Tibial nerve (tissue), 4 donors: ENCODE measurements at regions not wholly inside any gene's neighbourhood (a gene's known extent, or its start where the extent isn't known, plus 50 kb on each side); places are given as distances from the start of the nearest gene placed in this dataset.

ENCODE experiments used
- DNase-seq, 2 donors: peaks; one replicate each; pipeline ENCODE4 v3.0.0-alpha.2; 2019; ENCODE audit warnings: low spot score in 2 of 2
- H3K27ac ChIP-seq, 4 donors: fragments of 200-600 bp; sonication (generic) in 3 of 4; one replicate each; pipeline ENCODE4 v1.5.1; 2017 to 2019; ENCODE audit warnings: mild to moderate bottlenecking in 1 of 4
- H3K27me3 ChIP-seq, 2 donors: fragments of 200-600 bp; sonication (generic) in 1 of 2; one replicate each; pipeline versions ENCODE4 v1.5.1 to v1.6.0; 2017 to 2019
- H3K36me3 ChIP-seq, 3 donors: fragments of 200-600 bp; sonication (generic); one replicate each; pipeline ENCODE4 v1.5.1; 2018 to 2019
- H3K4me1 ChIP-seq, 4 donors: fragments of 200-600 bp; sonication (generic) in 3 of 4; one replicate each; pipeline ENCODE4 v1.5.1; 2017 to 2019
- H3K4me3 ChIP-seq, 4 donors: fragments of 200-600 bp; sonication (generic) in 3 of 4; one replicate each; pipeline ENCODE4 v1.5.1; 2017 to 2019; ENCODE audit warnings: mild to moderate bottlenecking in 1 of 4, moderate library complexity in 1 of 4
- H3K9me3 ChIP-seq, 4 donors: fragments of 200-600 bp; sonication (generic) in 3 of 4; one replicate each; pipeline ENCODE4 v1.5.1; 2017 to 2019
- CTCF ChIP-seq, 5 experiments: fragments of 200-600 bp in 3 of 5; fragments of 450-650 bp in 2 of 5; sonication (generic) in 3 of 5; IDR thresholded peaks; one replicate each; pipeline ENCODE4 v1.5.1; 2016 to 2019; ENCODE audit warnings: antibody characterized with exemption in 5 of 5, mild to moderate bottlenecking in 3 of 5, moderate library complexity in 2 of 5
- EP300 ChIP-seq, 2 donors: sonication (generic); formaldehyde crosslinking; IDR thresholded peaks; one replicate each; pipeline ENCODE4 v1.6.1; 2017; ENCODE audit warnings: antibody characterized with exemption in 2 of 2, mild to moderate bottlenecking in 1 of 2
- POLR2A ChIP-seq, 2 donors: fragments of 450-650 bp; IDR thresholded peaks; one replicate each; pipeline ENCODE4 v1.6.1; 2017; ENCODE audit warnings: antibody characterized with exemption in 2 of 2, mild to moderate bottlenecking in 2 of 2, moderate library complexity in 2 of 2
- WGBS, 2 donors: methylation state at CpG; one replicate each; pipeline ENCODE4 v1.1.5; 2018; 5-methylcytosine and 5-hydroxymethylcytosine counted together

GRCh38 chr7:13060173-13060572, 372.7 kb downstream of the ARL4A start:
- H3K9me3 ChIP-seq: no peaks in the 10 kb centered on the region
- H3K4me1 ChIP-seq: peaks cover 0 to 9% (median 2%) of the 10 kb centered on the region in 4 donors
- H3K36me3 ChIP-seq: no peaks in the 10 kb centered on the region
- no peak for TF ChIP-seq EP300 (IDR thresholded peaks at IDR 0.05)
- H3K27me3 ChIP-seq: no peaks in the 10 kb centered on the region
- H3K4me3 ChIP-seq: no peak overlapping the region
- no peak for DNase-seq
- 81 to 90% methylated on average over 2 of the region's 2 CpGs for WGBS, 2 donors
- no peak overlapping the region for H3K27ac ChIP-seq

GRCh38 chr7:13061115-13061514, 373.7 kb downstream of the ARL4A start:
- 93 to 94% methylated on average over 4 of the region's 4 CpGs for WGBS, 2 donors

GRCh38 chr7:13062631-13063030, 375.2 kb downstream of the ARL4A start:
- H3K4me3 ChIP-seq: no peak overlapping the region
- no peak for DNase-seq
- H3K4me1 ChIP-seq: no peaks in the 10 kb centered on the region
- H3K27ac ChIP-seq: no peak overlapping the region
- H3K9me3 ChIP-seq: no peaks in the 10 kb centered on the region
- 87 to 89% methylated on average over 4 of the region's 4 CpGs for WGBS, 2 donors
- no peaks in the 10 kb centered on the region for H3K27me3 ChIP-seq
- no peaks in the 10 kb centered on the region for H3K36me3 ChIP-seq
- TF ChIP-seq POLR2A (IDR thresholded peaks at IDR 0.05): no peak
- no peak for TF ChIP-seq EP300 (IDR thresholded peaks at IDR 0.05)
- no peak for TF ChIP-seq CTCF (IDR thresholded peaks at IDR 0.05)

More at GRCh38 chr7:13061115-13061514, 373.7 kb downstream of the ARL4A start:
- peaks cover 0 to 9% (median under 1%) of the 10 kb centered on the region in 4 donors for H3K4me1 ChIP-seq
- no peak overlapping the region for H3K4me3 ChIP-seq
- no peak for DNase-seq
- H3K27ac ChIP-seq: no peak overlapping the region
- no peak for TF ChIP-seq CTCF (IDR thresholded peaks at IDR 0.05)
- TF ChIP-seq POLR2A (IDR thresholded peaks at IDR 0.05): no peak
- TF ChIP-seq EP300 (IDR thresholded peaks at IDR 0.05): no peak
- H3K27me3 ChIP-seq: no peaks in the 10 kb centered on the region
- H3K9me3 ChIP-seq: no peaks in the 10 kb centered on the region
- no peaks in the 10 kb centered on the region for H3K36me3 ChIP-seq

- no peak for TF ChIP-seq CTCF (IDR thresholded peaks at IDR 0.05)
- no peak for TF ChIP-seq EP300 (IDR thresholded peaks at IDR 0.05)
- TF ChIP-seq POLR2A (IDR thresholded peaks at IDR 0.05): no peak
- Histone ChIP-seq H3K27ac (no peak overlapping the region), H3K4me3 (no peak overlapping the region), H3K36me3 (no peaks in the 10 kb centered on the region), H3K9me3 (no peaks in the 10 kb centered on the region), H3K4me1 (peaks cover 0 to 6% (median 0%) of the 10 kb centered on the region in 4 donors), H3K27me3 (no peaks in the 10 kb centered on the region)
- 84 to 90% methylated on average over 5 of the region's 5 CpGs for WGBS, 2 donors
- DNase-seq: no peak
These were observed 379.6 kb downstream of the ARL4A start for GRCh38 chr7:13067036-13067435.

GRCh38 chr7:13068032-13068431, 380.6 kb downstream of the ARL4A start:
- Histone ChIP-seq H3K27me3 (no peaks in the 10 kb centered on the region), H3K9me3 (no peaks in the 10 kb centered on the region), H3K36me3 (no peaks in the 10 kb centered on the region), H3K4me3 (no peak overlapping the region), H3K4me1 (peaks cover 0 to 11% (median 0%) of the 10 kb centered on the region in 4 donors), H3K27ac (no peak overlapping the region)
- DNase-seq: no peak
- WGBS, 2 donors: 69 to 78% methylated on average over 2 of the region's 2 CpGs
- TF ChIP-seq POLR2A (IDR thresholded peaks at IDR 0.05) (no peak), CTCF (IDR thresholded peaks at IDR 0.05) (no peak)

- 52 to 87% methylated on average over 1 of the region's 1 CpG for WGBS, 2 donors
- no peak for DNase-seq
- no peak for TF ChIP-seq POLR2A (IDR thresholded peaks at IDR 0.05)
- TF ChIP-seq EP300 (IDR thresholded peaks at IDR 0.05): no peak
- TF ChIP-seq CTCF (IDR thresholded peaks at IDR 0.05): no peak
These were observed 382.4 kb downstream of the ARL4A start for GRCh38 chr7:13069841-13070240.

More at GRCh38 chr7:13069841-13070240, 382.4 kb downstream of the ARL4A start:
- no peak overlapping the region for H3K4me3 ChIP-seq
- no peaks in the 10 kb centered on the region for H3K36me3 ChIP-seq
- no peaks in the 10 kb centered on the region for H3K9me3 ChIP-seq
- H3K4me1 ChIP-seq: peaks cover 0 to 11% (median 0%) of the 10 kb centered on the region in 4 donors
- H3K27ac ChIP-seq: no peak overlapping the region
- H3K27me3 ChIP-seq: no peaks in the 10 kb centered on the region
